ENCODE measurements at regions not wholly inside any gene's neighbourhood (a gene's known extent, or its start where the extent isn't known, plus 50 kb on each side); places are given as distances from the start of the nearest gene placed in this dataset.

GRCh38 chr20:16806886-16807285 is 58.7 kb downstream of the OTOR start:
- peaks cover 3% of the 10 kb centered on the region for H3K27me3 Mint-ChIP-seq (ENCODE audit: unreplicated experiment)
- no peak for TF ChIP-seq CTCF (IDR thresholded peaks at IDR 0.05; ENCODE audit: partially characterized antibody, unreplicated experiment)
- H3K36me3 Mint-ChIP-seq (ENCODE audit: unreplicated experiment): peaks cover 9% of the 10 kb centered on the region
- no peak for DNase-seq
- no peaks in the 10 kb centered on the region for H3K9me3 Mint-ChIP-seq (ENCODE audit: unreplicated experiment)
- H3K27ac Mint-ChIP-seq (ENCODE audit: unreplicated experiment): no peak overlapping the region
- H3K4me3 Mint-ChIP-seq (ENCODE audit: unreplicated experiment): no peak overlapping the region
- H3K4me1 Mint-ChIP-seq (ENCODE audit: low read depth, unreplicated experiment): peaks cover 2% of the 10 kb centered on the region

GRCh38 chr20:16808796-16809195 is 60.6 kb downstream of the OTOR start:
- no peak for DNase-seq
- TF ChIP-seq CTCF (IDR thresholded peaks at IDR 0.05; ENCODE audit: partially characterized antibody, unreplicated experiment): no peak
- Mint-ChIP-seq H3K4me3 (ENCODE audit: unreplicated experiment) (no peak overlapping the region), H3K36me3 (ENCODE audit: unreplicated experiment) (peaks cover 9% of the 10 kb centered on the region), H3K27me3 (ENCODE audit: unreplicated experiment) (peaks cover 3% of the 10 kb centered on the region), H3K27ac (ENCODE audit: unreplicated experiment) (no peak overlapping the region), H3K9me3 (ENCODE audit: unreplicated experiment) (no peaks in the 10 kb centered on the region), H3K4me1 (ENCODE audit: low read depth, unreplicated experiment) (peaks cover 2% of the 10 kb centered on the region)

DNA sequence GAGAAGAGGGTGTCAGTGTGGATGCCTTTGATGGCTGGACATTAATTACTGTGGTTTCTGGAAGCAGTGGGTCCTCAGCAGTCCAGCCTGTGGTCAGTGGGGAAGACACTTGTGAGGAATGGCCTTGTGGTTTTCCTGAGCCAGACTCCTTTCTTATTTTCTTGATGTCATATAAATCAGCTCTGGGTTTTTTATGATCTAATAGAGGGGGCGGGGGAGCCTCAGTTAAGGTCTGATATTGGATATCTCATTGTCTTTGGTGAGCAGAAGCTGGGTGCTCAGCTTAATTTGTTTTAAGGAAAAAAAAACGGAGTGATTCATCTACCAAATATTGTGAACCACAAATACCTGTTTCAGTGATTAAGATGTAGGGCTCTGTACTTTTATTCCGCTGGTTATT is 62.1 kb downstream of the OTOR start:
- Mint-ChIP-seq H3K27ac (ENCODE audit: unreplicated experiment) (no peak overlapping the region), H3K4me3 (ENCODE audit: unreplicated experiment) (no peak overlapping the region), H3K4me1 (ENCODE audit: low read depth, unreplicated experiment) (peaks cover 2% of the 10 kb centered on the region), H3K27me3 (ENCODE audit: unreplicated experiment) (peaks cover 3% of the 10 kb centered on the region), H3K36me3 (ENCODE audit: unreplicated experiment) (peaks cover 9% of the 10 kb centered on the region), H3K9me3 (ENCODE audit: unreplicated experiment) (no peaks in the 10 kb centered on the region)
- no peak for DNase-seq
- TF ChIP-seq CTCF (IDR thresholded peaks at IDR 0.05; ENCODE audit: partially characterized antibody, unreplicated experiment): no peak

GRCh38 chr20:16816192-16816591 is 68.0 kb downstream of the OTOR start:
- Mint-ChIP-seq H3K4me3 (ENCODE audit: unreplicated experiment) (no peak overlapping the region), H3K36me3 (ENCODE audit: unreplicated experiment) (no peaks in the 10 kb centered on the region), H3K27me3 (ENCODE audit: unreplicated experiment) (peaks cover 3% of the 10 kb centered on the region), H3K27ac (ENCODE audit: unreplicated experiment) (no peak overlapping the region), H3K4me1 (ENCODE audit: low read depth, unreplicated experiment) (no peaks in the 10 kb centered on the region), H3K9me3 (ENCODE audit: unreplicated experiment) (no peaks in the 10 kb centered on the region)
- TF ChIP-seq CTCF (IDR thresholded peaks at IDR 0.05; ENCODE audit: partially characterized antibody, unreplicated experiment): no peak
- DNase-seq: no peak

GRCh38 chr20:16819483-16819882 is 71.3 kb downstream of the OTOR start:
- Mint-ChIP-seq H3K9me3 (ENCODE audit: unreplicated experiment) (no peaks in the 10 kb centered on the region), H3K27ac (ENCODE audit: unreplicated experiment) (no peak overlapping the region), H3K4me3 (ENCODE audit: unreplicated experiment) (no peak overlapping the region), H3K4me1 (ENCODE audit: low read depth, unreplicated experiment) (no peaks in the 10 kb centered on the region), H3K36me3 (ENCODE audit: unreplicated experiment) (peaks cover under 1% of the 10 kb centered on the region), H3K27me3 (ENCODE audit: unreplicated experiment) (peaks cover 3% of the 10 kb centered on the region)
- TF ChIP-seq CTCF (IDR thresholded peaks at IDR 0.05; ENCODE audit: partially characterized antibody, unreplicated experiment): no peak
- no peak for DNase-seq
